VCaP (cell line): ENCODE measurements at regions not wholly inside any gene's neighbourhood (a gene's known extent, or its start where the extent isn't known, plus 50 kb on each side); places are given as distances from the start of the nearest gene placed in this dataset.

Source experiments
- H3K27ac ChIP-seq: fragments of 450-650 bp; 2 replicates; pipeline ENCODE4 v1.5.1; 2017
- CTCF ChIP-seq: fragments of 450-650 bp; conservative IDR thresholded peaks from 2 replicates; pipeline ENCODE4 v1.5.1; 2017; ENCODE audit warnings: mild to moderate bottlenecking, moderate library complexity

DNA sequence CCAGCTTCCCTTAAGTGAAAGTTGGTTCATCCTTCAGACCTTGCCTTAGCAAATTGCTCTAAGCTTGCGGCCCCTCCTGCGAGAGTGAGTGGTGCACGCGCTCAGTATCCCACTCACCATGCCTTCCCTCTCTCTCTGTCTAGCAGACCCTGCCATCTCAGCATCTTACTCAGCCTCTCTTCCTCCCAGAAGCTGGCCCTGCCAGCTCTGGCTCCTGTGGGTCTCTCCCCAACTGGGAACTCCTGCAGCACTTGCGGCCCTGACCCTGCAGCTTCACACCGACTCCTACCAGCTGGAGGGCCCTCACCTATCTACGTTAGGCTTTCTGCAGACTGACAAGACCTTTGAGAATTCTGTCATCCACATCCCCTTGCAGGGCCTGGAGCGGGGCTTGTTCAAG, 286.1 kb upstream of the TLE3 start:
- no peak overlapping the region for H3K27ac ChIP-seq
- no peak for TF ChIP-seq CTCF

- H3K27ac ChIP-seq: no peak overlapping the region
- no peak for TF ChIP-seq CTCF
Measured at GRCh38 chr15:70382762-70383458, 285.2 kb upstream of the TLE3 start.

DNA sequence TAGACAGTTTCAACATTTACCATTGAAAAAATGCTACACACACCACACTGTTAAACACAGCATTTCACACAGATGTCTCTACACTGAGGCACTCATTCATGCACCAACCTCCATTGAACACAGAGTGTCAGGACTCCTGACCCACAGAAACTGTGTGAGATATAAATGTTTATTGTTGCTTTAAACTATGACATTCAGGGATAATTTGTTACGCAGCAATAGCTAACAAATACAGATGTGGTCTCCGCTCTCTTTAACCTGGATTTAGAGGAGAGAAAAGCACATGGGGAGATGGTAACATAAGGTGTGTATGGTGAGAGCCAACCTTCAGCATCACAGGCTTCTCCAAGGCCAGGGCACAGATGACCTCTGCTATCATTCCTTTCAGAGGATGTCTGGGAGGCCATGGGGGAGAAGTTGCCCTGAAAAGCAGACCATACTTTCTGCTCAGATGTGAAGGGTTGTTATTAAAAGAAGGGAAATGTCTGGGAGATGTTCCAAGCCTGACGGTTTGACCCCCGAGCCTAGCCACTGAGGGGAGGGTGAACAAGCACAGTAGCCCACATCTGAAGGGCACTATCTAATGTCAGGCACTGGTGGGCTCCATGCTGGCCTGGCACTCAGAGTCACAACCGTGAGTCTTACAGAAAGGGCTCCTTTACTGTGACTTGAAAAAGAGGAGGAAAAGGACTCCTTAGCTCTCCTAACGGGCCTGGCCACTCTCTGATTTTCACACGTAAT, 284.5 kb upstream of the TLE3 start:
- TF ChIP-seq CTCF: no peak
- H3K27ac ChIP-seq: no peak overlapping the region

- TF ChIP-seq CTCF: no peak
- no peak overlapping the region for H3K27ac ChIP-seq
Measured at GRCh38 chr15:70379938-70380883, 282.5 kb upstream of the TLE3 start.

GRCh38 chr15:70379134-70379533, 281.4 kb upstream of the TLE3 start:
- TF ChIP-seq CTCF: no peak
- no peak overlapping the region for H3K27ac ChIP-seq

DNA sequence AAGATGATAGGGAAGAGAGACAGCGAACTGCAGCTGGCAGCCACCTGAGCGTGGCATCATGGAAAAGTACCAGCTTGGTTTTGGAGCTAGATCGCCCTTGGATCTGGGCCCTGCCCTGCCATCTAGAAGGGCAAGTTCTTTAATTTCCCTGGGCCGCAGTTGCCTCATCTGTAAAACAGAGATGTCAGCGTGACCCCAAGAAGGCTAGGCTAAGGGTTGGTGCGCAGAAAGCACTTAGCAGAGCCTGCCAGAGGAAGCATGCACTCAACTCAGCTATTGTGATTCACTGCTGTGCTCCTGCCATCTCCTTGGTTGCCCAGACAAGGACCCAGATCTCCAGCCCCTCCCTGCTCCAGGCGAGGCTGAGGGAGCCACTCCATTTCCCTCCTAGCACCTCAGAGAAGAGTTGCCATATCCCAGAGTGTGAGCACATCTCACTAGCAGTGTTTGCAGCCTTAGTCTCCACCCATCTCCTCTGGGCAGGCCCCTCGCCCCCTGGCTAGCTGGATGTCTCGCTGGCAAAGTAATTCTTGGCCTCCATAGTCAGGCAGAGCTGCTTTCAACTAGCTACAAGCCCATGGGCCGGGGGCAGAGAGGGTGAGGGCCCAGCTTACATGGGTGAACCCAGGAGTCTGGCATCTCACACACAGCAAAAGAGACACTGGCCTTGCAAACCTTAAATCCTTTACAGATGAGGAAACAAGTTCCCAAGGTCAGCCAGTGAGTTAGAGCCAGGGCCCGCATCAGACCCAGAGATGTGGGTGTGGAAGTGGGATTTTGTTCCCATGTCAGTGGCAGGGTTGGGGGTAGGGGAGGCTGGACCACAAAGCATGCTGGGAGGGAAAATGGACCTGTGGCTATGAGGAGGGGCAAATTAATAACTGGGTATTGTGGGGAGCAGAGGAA, 280.7 kb upstream of the TLE3 start:
- no peak for TF ChIP-seq CTCF

More for the DNA sequence above, 280.7 kb upstream of the TLE3 start:
- no peak overlapping the region for H3K27ac ChIP-seq
